AG08395 (cell line): ENCODE measurements at regions not wholly inside any gene's neighbourhood (a gene's known extent, or its start where the extent isn't known, plus 50 kb on each side); places are given as distances from the start of the nearest gene placed in this dataset.
"Not testable (repeated sequence)": the region's sequence is repeated elsewhere in the genome, so short reads cannot be mapped to it uniquely, and the experiment has no call there.

Source experiments
- DNase-seq: peaks from one replicate; pipeline ENCODE4 v3.0.0; 2012; ENCODE audit warnings: mixed read lengths, low spot score

- not testable (repeated sequence) for DNase-seq
Measured at GRCh38 chr17:20683651-20684229, 104.2 kb downstream of the CDRT15L2 start.

- not testable (repeated sequence) for DNase-seq
Measured at GRCh38 chr17:20684975-20685374, 105.5 kb downstream of the CDRT15L2 start.

- DNase-seq, result not testable (repeated sequence)
Measured at GRCh38 chr17:20687584-20687983, 108.1 kb downstream of the CDRT15L2 start.

- not testable (repeated sequence) for DNase-seq
Measured at GRCh38 chr17:20689170-20689749, 109.7 kb downstream of the CDRT15L2 start.

GRCh38 chr17:20692706-20693105 lies 113.2 kb downstream of the CDRT15L2 start:
- not testable (repeated sequence) for DNase-seq

GRCh38 chr17:20695871-20696270 lies 116.3 kb downstream of the CDRT15L2 start:
- not testable (repeated sequence) for DNase-seq

GRCh38 chr17:20698463-20699206 lies 119.1 kb downstream of the CDRT15L2 start:
- not testable (repeated sequence) for DNase-seq

GRCh38 chr17:20700528-20700927 lies 121.0 kb downstream of the CDRT15L2 start:
- not testable (repeated sequence) for DNase-seq

GRCh38 chr17:20701366-20701765 lies 121.8 kb downstream of the CDRT15L2 start:
- not testable (repeated sequence) for DNase-seq

- DNase-seq, result no peak
Measured at GRCh38 chr17:20702692-20703091, 123.2 kb downstream of the CDRT15L2 start.

GRCh38 chr17:20703781-20704180 lies 124.3 kb downstream of the CDRT15L2 start:
- no peak for DNase-seq

GRCh38 chr17:20705186-20705585 lies 125.7 kb downstream of the CDRT15L2 start:
- DNase-seq, result not testable (repeated sequence)

- DNase-seq, result no peak
Measured at GRCh38 chr17:20706751-20707373, 127.3 kb downstream of the CDRT15L2 start.

- not testable (repeated sequence) for DNase-seq
Measured at GRCh38 chr17:20708821-20709220, 129.3 kb downstream of the CDRT15L2 start.

- DNase-seq, result not testable (repeated sequence)
Measured at GRCh38 chr17:20716481-20716880, 137.0 kb downstream of the CDRT15L2 start.

- no peak for DNase-seq
Measured at GRCh38 chr17:20721171-20721570, 141.6 kb downstream of the CDRT15L2 start.

GRCh38 chr17:20724391-20724790 lies 144.9 kb downstream of the CDRT15L2 start:
- DNase-seq, result not testable (repeated sequence)

GRCh38 chr17:20727201-20727600 lies 147.7 kb downstream of the CDRT15L2 start:
- not testable (repeated sequence) for DNase-seq

- DNase-seq, result no peak
Measured at GRCh38 chr17:20728181-20728580, 148.7 kb downstream of the CDRT15L2 start.

- DNase-seq, result not testable (repeated sequence)
Measured at GRCh38 chr17:20731131-20731530, 151.6 kb downstream of the CDRT15L2 start.

GRCh38 chr17:20733923-20734322 lies 154.4 kb downstream of the CDRT15L2 start:
- no peak for DNase-seq

- DNase-seq, result no peak
Measured at GRCh38 chr17:20735796-20736195, 156.3 kb downstream of the CDRT15L2 start.

- not testable (repeated sequence) for DNase-seq
Measured at GRCh38 chr17:20737636-20738035, 158.1 kb downstream of the CDRT15L2 start.
